ENCODE measurements at regions not wholly inside any gene's neighbourhood (a gene's known extent, or its start where the extent isn't known, plus 50 kb on each side); places are given as distances from the start of the nearest gene placed in this dataset.

GRCh38 chr6:43923376-43924221 is 153.6 kb downstream of the VEGFA start:
- DNase-seq (ENCODE audit: low read depth in 1 of 2, low spot score in 1 of 2): no peak

DNA sequence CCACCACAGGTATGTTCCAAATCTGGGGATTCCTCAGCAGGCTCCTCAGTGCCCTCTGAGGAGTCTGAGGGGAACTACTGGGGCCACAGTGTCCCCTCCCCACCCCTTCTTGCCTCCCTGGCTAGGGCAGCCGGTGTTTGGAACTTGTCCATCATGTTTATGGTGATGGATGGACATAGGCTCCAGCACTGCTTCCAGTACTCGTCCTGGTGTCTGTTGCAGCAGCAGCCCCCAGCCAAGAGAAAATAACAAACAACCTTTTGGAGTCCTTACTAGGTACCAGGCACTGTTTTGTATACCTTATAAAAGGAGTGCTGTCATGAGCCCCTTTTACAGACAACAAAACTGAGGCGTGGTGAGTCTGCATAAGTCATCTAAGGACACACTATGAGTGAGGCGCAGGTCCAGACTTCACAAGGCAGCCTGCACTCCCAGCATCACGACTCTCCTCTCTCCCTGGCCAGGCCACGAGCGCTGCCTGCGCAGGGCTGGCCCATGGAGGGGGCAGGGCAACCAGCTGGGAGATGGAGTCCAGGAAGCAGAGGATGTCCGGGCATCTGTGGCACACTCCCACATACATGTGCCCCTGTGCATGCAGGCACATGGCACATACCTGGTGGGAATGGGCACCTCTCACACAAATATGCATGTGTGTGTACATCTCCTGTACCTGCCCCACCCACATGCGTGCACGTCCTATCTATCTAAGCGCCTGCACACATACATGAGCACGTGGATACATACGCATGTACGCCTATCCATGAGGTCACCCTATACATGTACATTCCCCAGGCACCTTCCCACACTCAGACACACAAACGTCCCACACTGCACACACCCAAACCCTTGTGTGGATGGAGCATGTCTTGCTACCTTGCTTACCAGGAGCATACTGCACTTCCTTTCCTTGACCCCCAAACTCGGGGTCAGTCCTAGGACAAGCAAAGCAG is 152.7 kb downstream of the VEGFA start:
- no peak for DNase-seq (ENCODE audit: low read depth in 1 of 2, low spot score in 1 of 2)

DNA sequence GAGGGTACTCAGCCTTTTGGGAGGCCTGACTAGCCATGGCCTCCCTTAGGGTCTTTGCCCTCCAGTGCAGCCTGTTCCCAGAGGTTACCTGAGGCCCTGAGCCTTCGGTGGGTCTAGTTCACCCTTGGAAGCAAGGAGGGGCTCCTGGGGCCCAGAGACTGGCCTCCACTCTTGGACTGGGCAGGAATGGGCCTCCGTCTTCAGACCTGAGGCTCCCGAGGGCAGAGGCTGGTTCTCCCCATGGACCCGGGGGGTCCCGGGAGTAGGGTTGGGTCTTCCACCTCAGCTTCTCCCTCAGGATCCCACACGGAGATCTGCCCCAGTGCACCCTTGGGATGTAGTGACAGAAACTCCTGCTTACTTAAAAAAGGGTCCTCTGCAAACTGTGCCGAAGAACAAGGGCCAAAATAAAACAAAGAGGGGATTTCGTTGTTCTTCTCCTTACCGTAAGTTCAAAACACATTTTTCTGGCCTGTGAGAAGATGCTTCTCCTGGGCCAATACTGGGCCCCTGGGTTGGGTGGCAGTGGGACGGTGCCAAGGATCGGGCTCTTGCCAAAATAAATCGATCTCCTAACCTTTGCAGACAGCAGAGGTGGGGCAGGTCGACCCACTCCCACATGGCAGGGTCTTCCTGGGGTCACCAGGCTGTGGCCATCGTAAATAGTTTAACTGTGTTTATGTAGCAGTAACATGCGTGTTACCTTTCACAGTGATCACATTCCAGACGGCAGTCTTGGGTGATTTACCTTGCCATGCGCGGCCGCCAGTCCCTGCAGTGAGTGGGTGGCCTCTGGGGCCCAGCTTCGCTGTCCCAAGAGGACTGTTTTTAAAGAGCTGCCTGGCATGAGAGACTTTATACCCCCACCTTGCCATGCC is 151.8 kb downstream of the VEGFA start:
- no peak for DNase-seq (ENCODE audit: low read depth in 1 of 2, low spot score in 1 of 2)

- no peak for DNase-seq (ENCODE audit: low read depth in 1 of 2, low spot score in 1 of 2)
These were observed 151.0 kb downstream of the VEGFA start for GRCh38 chr6:43921039-43921438.

DNA sequence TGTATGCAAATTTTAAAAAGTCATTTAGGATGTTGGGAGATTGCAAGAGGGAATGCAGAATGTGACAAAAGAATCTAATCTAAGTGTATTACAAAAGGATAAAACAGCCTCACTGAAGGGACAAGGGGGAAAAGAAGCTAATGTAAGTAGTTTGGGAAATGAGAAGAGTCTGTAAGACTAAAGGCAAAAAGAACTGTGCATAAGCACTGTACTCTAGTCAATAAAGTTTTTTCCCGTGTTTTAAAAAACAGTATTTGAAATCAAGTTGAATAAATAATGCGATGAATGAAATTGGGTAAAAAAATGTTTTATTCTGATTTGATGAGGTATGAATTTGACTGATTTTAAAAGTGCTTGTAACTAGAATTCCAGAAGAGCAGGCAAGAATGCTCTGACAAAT is 149.8 kb downstream of the VEGFA start:
- no peak for DNase-seq (ENCODE audit: low read depth in 1 of 2, low spot score in 1 of 2)

- DNase-seq (ENCODE audit: low read depth in 1 of 2, low spot score in 1 of 2): no peak
These were observed 147.9 kb downstream of the VEGFA start for GRCh38 chr6:43917878-43918382.

DNA sequence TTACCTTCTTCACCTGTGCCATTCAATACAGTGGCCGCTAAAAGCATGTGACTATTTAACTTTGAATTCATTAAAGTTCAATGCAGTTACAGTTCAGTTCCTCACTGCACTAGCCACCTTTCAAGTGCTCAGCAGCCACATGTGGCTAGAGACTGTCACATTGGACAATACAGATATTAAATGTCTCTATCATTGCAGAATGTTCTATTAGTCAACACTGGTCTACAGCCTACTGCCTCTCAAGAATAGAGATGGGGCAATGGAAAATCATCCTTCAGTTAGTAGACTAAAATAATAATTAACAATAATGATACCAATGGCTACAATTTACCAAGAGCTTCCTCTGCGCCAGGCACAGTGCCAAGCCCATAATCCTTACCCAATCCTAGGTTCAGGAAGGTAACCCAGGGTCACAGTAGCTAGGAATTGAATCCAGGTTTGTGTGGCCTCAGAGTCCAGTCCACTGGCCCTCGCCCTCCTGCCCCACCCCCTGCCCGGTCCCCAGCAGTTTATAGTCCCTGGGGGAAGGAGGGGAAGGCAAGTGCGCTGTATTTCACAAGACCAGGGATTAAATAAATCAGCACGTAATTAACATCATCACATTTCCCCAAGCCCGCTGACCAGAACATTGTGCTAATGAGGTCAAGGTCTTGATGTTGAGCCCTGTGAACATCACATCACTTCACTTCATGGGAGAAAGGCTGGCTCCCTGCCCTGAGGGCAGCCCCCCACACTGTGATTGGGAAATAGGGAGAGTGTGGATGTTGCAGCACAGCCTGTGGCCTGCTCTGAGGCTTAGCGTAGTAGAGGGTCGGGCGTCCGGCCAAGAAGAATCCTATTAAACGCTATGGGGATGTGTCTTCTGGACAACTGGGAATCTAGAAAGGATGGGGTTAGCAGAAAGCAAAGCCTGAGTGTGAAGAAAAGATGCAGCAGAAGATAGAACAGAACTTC is 147.2 kb downstream of the VEGFA start:
- no peak for DNase-seq (ENCODE audit: low read depth in 1 of 2, low spot score in 1 of 2)

DNA sequence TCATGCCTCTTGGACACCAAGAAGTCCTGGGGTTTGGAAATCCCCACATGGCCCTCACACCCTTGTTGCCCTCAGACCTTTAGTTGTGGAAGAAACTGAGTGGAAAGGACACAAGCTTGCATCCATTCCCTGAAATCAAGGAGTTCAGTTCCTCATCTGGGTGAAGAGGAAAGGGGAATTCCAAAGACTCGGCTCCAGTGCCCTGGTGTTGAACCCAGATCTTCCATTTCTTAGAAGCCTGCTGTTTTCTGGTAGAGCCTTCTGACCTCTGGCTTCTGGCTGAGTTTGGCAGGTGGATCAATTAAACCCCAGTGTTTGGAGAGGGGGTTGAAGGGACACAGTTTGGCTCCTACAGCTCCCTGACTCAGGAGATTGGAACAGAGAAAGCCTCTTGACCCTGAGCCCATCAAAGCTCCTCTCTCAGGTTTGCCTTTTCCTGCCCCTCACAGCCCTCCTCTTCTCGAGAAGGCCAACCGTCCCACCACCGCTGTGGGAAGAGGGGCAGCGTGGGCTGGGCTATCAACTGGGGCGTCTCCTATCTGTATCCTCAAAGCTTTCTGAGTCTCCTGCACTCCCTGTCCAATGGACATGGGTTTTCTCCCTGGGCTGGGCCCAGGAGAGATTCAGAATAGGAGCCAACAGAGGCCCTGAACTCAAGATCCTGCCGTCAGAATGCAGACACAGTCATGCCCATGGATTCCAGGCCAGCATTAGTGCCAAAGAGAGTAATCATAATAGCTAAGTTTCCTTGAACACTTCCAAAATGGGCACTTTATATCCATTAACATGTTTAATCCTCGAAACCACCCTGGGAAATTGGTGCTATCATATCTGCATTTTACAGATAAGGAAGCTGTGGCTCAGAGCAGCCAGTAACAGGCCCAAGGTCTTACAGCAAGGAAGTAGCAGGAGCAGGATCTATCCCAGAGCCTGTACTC is 146.2 kb downstream of the VEGFA start:
- DNase-seq (ENCODE audit: low read depth in 1 of 2, low spot score in 1 of 2): no peak

- DNase-seq (ENCODE audit: low read depth in 1 of 2, low spot score in 1 of 2): no peak
These were observed 145.3 kb downstream of the VEGFA start for GRCh38 chr6:43915208-43915869.

GRCh38 chr6:43914272-43915147 is 144.5 kb downstream of the VEGFA start:
- no peak for DNase-seq (ENCODE audit: low read depth in 1 of 2, low spot score in 1 of 2)

DNA sequence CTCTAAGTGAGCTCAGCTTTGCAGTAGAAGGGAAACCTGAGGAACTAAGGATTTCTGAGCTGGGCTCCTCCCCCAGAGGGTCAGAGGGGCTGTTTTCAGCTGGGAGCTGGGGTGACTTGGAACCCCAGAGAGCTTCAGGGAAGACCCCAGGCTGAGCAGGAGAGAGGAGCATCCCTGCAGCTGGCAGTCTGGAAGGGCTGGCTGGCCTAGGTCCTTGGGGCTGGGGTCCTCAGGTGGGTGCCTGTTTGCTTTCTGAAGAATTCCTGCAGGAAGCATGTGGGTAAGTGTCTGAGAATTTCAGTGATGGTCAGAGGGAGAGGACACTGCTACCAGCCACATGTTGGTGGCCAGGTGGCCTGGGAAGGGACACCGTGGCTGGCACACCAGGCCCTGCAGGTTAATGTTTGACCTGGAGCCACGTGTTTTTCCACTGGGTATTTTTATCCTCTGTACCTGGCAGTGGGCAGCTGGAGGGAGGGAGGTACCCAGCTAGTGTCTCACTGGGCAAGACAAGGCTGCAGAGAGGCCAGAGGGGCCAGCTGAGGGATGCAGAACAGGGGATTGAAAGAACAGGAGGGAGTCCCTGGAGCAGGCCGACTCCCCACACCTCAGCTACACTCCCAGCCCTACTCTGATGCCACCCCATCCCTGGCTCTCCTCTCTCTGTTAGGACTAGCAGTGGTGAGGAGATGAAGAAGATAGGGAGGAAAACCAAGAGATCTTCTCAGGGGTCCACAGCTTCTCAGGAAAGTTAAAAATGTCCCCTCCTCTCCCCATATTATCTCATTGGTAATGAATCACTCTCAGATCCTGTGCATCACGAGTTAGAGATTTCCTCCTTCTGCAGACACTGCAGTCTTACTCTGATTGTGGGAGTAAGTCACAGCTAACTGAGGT is 143.6 kb downstream of the VEGFA start:
- DNase-seq (ENCODE audit: low read depth in 1 of 2, low spot score in 1 of 2): no peak

GRCh38 chr6:43912598-43913371 is 142.8 kb downstream of the VEGFA start:
- no peak for DNase-seq (ENCODE audit: low read depth in 1 of 2, low spot score in 1 of 2)

GRCh38 chr6:43912116-43912577 is 142.1 kb downstream of the VEGFA start:
- no peak for DNase-seq (ENCODE audit: low read depth in 1 of 2, low spot score in 1 of 2)

DNA sequence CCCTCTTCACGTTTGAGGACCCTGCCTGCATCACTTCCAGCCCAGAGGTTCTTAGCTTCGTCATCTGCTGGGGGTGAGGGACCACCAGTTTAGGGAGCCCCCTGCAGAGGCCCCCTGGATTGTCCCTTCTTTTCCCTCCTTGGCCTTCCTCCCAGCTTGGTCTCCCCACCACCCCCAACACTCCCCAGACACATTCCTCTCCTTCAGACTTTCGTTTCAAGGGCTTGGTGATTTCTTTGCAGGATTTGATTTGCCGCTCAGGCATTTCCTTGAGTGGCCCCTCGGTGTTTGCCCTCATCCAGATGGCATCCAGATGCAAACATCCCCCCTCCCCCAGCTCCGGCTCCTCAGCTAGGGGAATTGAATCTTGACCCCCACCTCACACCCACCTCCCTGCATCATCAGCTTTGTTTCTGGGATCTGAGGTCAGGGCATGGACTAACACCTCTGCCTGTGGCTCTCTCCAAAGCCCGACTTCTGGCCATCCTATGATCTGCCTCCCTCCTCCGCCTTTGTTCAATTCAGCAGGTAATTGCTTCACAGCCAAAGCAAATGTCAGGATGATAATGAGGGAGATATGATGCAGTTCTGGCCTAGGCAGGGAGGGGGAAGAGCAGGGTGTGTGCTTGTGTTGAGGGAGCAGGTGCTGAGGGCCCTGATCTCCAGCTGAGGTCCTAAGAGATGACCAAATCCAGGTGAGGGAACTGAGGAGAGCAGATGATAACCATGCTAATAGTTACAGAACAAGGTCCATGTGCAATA is 141.5 kb downstream of the VEGFA start:
- no peak for DNase-seq (ENCODE audit: low read depth in 1 of 2, low spot score in 1 of 2)
